ENCODE measurements at regions not wholly inside any gene's neighbourhood (a gene's known extent, or its start where the extent isn't known, plus 50 kb on each side); places are given as distances from the start of the nearest gene placed in this dataset.

DNA sequence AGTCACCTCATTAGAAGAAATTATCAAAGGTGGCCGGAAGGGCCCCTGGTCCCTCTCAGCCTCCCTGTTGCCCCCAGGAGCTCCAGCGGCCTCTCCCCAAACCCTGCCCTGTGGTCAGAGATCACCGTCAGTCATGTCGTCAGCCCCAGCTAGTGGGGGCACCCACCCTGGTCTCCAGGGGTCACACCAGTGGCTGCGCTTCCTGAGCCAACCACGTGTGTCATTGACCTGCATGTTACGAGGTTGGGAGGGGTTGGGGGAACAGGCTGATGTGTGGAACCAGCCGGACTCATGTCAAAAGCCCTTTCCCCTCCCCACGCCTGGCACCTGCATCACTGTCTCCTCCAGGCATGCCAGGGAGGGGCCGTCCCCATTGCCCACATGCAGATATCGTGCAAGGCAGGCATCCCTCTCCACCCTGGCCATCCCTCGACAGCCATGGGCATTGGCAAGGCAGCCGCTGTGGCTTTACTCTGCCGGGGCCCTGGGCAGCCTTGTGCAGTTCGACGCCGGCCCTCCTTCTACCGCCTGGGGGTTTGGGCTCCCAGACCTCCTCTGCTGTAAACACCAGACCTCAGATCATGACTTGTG is 128.7 kb downstream of the CRYAA start:
- Mint-ChIP-seq H3K4me1 (ENCODE audit: low read depth in 2 of 2) (no peaks in the 10 kb centered on the region), H3K27ac (no peak overlapping the region), H3K27me3 (peaks cover 20 to 40% of the 10 kb centered on the region in 2 donors), H3K9me3 (peaks cover 0 to 4% of the 10 kb centered on the region in 2 donors), H3K36me3 (ENCODE audit: insufficient read depth) (peaks cover 5% of the 10 kb centered on the region), H3K4me3 (no peak overlapping the region)
- ATAC-seq (replicated peaks) (no peak), DNase-seq (no peak)

DNA sequence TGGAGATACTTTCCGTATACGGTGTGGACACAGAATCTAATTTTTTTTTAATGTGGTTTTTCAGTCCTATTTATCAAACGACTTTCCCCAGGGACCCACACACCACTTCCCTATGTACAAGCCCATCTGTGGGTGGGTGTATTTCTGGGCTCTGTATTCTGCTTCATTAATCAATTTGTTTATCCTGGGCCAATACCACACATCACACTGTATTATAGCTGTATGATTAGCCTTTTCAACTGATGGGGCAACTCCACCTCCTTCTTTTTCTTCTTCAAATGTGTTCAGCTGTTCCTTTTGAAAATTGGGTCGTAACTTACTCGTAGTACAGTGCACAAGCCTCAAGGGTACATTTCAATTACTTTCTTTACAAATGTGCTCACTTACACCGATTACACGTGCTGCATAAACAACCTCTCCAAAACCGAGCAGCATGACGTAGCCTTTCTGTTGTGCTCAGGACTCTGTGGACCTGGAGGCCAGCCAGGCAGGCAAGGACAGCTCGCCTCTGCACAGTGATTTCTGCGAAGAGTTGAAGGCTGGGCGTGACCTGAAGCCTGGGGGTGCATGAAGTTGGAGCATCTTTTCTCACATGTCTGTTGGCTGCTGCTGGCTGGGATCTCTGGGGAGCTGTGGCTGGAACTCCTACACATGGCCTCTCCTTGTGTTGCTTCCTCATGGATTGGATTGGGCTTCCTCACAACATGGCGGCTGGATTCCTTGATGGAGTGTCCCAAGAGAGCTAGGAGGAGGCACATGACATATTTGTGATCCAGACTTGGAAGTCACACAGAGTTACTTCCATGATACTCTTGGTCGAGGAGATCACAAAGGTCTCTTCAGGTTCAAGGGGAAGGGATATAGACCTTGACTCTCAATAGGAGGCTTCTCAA is 126.5 kb downstream of the CRYAA start:
- no peak overlapping the region for H3K4me3 Mint-ChIP-seq
- DNase-seq (no peak), ATAC-seq (replicated peaks) (no peak)
- H3K27ac Mint-ChIP-seq, result no peak overlapping the region
- no peaks in the 10 kb centered on the region for H3K4me1 Mint-ChIP-seq (ENCODE audit: low read depth in 2 of 2)
- peaks cover 20 to 54% of the 10 kb centered on the region in 2 donors for H3K27me3 Mint-ChIP-seq
- peaks cover 5% of the 10 kb centered on the region for H3K36me3 Mint-ChIP-seq (ENCODE audit: insufficient read depth)
- H3K9me3 Mint-ChIP-seq, result peaks cover 0 to 4% of the 10 kb centered on the region in 2 donors

DNA sequence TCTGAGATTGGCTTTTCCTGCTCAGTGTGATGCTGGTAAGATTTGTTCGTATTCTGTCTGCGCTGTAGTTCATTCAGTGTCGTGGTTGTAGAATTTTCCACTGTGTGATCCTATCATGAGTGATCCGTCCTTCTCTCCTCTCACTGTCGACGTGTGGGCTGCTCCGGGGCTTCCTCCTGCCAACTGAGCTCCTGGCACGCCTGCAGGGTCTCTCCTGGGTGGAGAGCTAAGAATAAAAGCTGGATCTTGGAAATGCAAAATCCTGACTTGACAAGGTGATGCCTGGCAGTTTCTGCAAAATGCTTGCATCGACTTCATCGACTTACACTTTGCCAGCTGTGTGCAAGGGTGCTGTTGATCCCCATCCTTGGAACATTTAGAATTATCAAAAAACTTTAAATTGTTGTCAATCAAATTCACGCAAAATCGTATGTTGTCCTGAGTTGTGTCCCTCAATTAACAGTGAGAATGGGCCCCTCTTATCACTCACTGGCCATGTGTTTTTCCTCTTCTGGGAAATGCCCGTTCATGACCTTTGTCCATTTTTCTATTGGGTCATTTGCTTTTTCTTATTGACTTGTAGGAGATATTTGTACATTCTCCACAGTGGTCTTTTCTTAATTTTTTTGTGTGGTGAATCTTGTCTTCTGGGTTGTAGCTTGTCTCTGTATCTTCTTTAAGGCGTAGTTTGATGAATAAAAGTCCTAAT is 125.5 kb downstream of the CRYAA start:
- Mint-ChIP-seq H3K36me3 (ENCODE audit: insufficient read depth) (peaks cover 5% of the 10 kb centered on the region), H3K27ac (no peak overlapping the region)
- ATAC-seq (replicated peaks), result no peak

DNA sequence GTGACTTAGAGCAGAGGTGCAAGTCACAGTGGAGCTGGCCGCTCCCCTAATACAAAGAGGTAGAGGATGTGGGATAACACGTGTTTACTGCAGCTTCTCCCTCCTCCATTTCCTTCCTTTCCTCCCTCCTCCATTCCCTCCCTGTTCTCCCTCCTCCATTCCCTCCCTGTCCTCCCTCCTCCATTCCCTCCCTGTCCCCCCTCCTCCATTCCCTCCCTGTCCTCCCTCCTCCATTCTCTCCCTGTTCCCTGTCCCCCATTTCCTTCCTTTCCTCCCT is 124.0 kb downstream of the CRYAA start:
- Mint-ChIP-seq H3K9me3 (peaks cover 0 to 4% of the 10 kb centered on the region in 2 donors), H3K36me3 (ENCODE audit: insufficient read depth) (peaks cover 5% of the 10 kb centered on the region), H3K4me1 (ENCODE audit: low read depth in 2 of 2) (no peaks in the 10 kb centered on the region), H3K27ac (no peak overlapping the region), H3K4me3 (no peak overlapping the region), H3K27me3 (peaks cover 20 to 43% of the 10 kb centered on the region in 2 donors)
- ATAC-seq (replicated peaks) (no peak), DNase-seq (no peak)

More for the DNA sequence above, 125.5 kb downstream of the CRYAA start:
- no peaks in the 10 kb centered on the region for H3K4me1 Mint-ChIP-seq (ENCODE audit: low read depth in 2 of 2)
- no peak for DNase-seq
- H3K9me3 Mint-ChIP-seq, result peaks cover 0 to 4% of the 10 kb centered on the region in 2 donors
- H3K27me3 Mint-ChIP-seq, result peaks cover 20 to 53% of the 10 kb centered on the region in 2 donors
- H3K4me3 Mint-ChIP-seq, result no peak overlapping the region

DNA sequence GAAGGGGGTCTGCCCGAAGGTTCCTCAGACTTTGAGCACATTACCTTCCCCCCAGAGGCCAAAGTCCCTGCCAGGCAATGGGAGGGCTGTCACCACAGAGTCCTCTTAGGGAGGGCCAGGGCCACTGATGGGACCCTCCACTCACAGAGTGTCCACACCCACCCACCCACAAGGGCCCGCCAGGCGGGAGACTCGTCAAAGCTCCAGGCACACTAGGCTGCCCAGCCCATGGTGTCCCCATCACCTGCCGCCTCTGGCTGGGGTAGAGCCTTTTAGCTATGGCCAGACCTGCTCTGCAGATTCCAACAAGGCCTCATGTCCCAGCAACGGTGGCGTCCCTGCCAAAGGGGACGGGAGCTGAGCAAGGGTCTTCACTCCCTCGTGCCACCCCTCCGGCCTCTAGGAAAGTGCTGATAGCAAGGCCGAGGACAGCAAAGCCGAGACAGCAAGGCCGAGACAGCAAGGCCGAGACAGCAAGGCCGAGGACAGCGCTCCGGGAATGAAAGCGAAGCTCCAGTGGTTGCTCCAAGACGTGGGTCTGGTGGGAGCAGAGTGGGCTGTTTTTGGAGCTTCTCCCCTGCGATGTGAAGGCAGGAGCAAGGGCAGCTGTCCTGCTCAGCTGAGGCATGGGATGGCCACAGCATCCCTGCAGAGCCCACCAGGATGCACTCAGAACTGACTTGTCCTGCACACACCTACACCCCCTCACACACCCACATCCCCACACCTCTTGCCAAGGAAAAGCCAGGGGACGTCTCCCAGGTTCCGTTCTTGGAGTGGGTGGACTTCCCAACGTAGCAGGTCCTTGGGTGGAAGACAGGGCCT is 123.4 kb downstream of the CRYAA start:
- DNase-seq (no peak), ATAC-seq (replicated peaks) (no peak)
- Mint-ChIP-seq H3K27me3 (peaks cover 20 to 43% of the 10 kb centered on the region in 2 donors), H3K9me3 (peaks cover 0 to 4% of the 10 kb centered on the region in 2 donors), H3K27ac (no peak overlapping the region), H3K4me1 (ENCODE audit: low read depth in 2 of 2) (peaks cover under 1 to 1% of the 10 kb centered on the region in 2 donors), H3K4me3 (no peak overlapping the region), H3K36me3 (ENCODE audit: insufficient read depth) (peaks cover 5% of the 10 kb centered on the region)

DNA sequence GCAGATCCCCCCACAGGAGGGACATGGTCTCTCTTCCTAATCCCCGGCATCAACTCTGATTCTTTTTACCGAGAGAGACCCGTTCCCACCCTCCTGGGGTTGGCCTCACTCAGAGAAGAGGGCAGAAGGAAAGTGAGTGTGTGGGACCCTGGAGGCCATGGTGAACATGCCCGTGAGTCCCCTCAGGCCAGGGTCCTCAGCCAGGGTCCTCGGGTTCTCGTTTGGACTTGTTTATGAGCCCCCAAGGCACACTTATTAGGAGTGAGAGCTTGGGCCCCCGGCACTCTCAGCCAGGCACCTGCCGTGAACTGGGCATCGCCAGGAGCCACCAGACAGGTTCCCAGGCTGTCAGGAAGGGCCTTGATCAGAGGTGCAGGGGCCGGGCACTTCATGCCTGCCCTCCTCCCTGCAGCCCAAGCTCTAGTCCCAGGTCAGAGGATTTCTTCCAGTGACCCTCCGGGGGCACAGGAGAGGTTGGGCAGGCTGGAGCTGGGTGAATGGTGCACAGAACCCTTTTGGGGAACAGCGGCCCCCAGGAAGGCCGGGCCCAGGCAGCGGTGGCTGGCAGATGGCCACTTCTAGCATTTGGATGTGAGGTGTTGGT is 122.6 kb downstream of the CRYAA start:
- H3K27ac Mint-ChIP-seq, result peak overlapping the region in 1 of 2 donors; percentile 35

DNA sequence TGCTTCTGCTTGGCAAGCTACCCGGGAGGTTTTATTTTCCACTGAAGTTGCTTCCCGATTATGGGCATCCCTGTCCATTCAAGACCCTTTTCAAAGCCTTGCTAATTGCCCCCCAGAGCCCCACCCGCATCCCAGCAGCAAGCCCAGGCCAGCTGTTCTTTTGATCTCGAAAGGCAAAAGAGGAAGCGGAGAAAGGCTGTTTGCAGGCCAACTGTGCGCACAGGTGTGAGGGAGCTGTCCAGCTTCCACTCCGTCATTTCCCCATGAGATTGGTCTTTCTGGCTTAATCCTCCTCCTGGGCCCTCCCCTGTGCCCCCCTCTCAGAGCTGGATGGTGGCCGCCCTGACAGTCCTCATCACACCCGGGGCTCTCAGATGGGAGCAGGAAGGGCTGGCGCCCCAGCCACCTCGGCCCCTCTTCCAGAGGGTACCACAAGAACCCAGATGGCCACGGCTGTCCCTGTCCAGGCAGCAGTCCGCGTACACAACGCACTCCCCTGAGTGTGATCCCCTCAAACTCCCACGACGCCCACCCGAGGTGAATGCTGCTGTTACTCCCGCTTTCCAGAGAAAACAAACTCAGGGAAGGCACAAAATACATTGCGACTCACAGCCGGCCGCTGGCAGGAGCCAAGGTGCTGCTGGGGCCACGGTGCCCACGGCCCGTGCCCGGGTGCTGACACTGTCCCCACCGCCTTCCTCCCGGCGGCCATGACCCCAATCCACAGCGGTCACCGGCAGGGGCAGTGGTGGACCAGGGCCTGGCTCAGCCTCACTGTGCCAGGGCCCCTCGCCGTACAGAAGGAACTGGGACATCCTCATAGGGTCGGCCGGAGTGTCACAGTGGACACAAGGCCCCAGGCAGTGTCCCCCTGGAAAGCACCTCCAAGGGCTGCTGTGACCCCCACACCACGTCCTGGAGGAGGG is 121.9 kb downstream of the CRYAA start:
- Mint-ChIP-seq H3K4me3 (no peak overlapping the region), H3K4me1 (ENCODE audit: low read depth in 2 of 2) (peaks cover 2 to 4% of the 10 kb centered on the region in 2 donors), H3K36me3 (ENCODE audit: insufficient read depth) (peaks cover 5% of the 10 kb centered on the region), H3K27ac (peak overlapping the region in 1 of 2 donors; percentile 35), H3K9me3 (peaks cover 0 to 3% of the 10 kb centered on the region in 2 donors), H3K27me3 (peaks cover 19 to 29% of the 10 kb centered on the region in 2 donors)
- DNase-seq (no peak), ATAC-seq (replicated peaks) (no peak)

More for the DNA sequence above, 122.6 kb downstream of the CRYAA start:
- Mint-ChIP-seq H3K4me1 (ENCODE audit: low read depth in 2 of 2) (peaks cover 2 to 4% of the 10 kb centered on the region in 2 donors), H3K27me3 (peaks cover 20 to 36% of the 10 kb centered on the region in 2 donors), H3K36me3 (ENCODE audit: insufficient read depth) (peaks cover 5% of the 10 kb centered on the region), H3K4me3 (no peak overlapping the region), H3K9me3 (peaks cover 0 to 4% of the 10 kb centered on the region in 2 donors)
- DNase-seq, result no peak
- ATAC-seq (replicated peaks), result no peak

DNA sequence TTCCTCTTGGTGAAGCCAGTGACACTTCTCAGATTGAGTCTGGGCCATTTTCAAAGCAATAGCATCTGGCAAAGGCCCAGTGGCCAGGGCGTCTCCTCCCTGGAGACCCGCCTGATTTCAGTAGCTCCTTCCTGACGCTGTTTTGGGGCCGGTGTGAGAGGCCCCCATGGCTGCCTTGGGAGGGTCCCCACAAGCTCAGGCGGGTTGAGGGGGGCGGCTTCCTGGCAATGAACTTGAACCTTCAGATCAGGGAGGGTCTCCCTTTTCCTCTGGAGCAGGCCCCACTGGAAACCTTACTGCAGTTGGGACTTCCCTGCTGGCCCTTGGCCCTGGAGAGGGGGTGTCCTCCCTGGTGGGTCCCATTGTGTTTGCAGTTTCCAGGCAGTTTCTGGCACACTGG is 121.2 kb downstream of the CRYAA start:
- H3K27me3 Mint-ChIP-seq, result peaks cover 15 to 22% of the 10 kb centered on the region in 2 donors
- H3K4me1 Mint-ChIP-seq (ENCODE audit: low read depth in 2 of 2), result peaks cover 2 to 4% of the 10 kb centered on the region in 2 donors
- no peaks in the 10 kb centered on the region for H3K9me3 Mint-ChIP-seq
- no peak overlapping the region for H3K27ac Mint-ChIP-seq
- DNase-seq (no peak), ATAC-seq (replicated peaks) (no peak)
- H3K36me3 Mint-ChIP-seq (ENCODE audit: insufficient read depth), result peaks cover 5% of the 10 kb centered on the region
- H3K4me3 Mint-ChIP-seq, result no peak overlapping the region

DNA sequence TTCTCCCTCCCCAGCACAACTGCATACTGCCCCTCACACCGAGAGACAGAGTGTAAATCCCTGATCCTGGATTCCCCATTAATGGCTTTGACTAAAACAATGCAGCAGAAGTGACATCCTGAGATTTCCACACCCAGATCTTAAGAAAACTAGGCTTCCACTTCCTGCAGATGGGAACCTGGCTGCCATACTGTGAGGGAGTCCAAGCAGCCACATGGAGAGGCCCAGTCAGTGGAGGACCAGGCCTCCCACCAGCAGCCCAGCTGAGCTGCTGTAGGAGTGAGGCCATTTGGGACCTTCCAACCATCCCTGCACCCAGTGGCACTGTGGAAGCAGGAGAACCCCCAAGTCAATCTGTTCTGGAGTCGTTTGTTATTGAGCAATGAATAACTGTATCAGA is 120.6 kb downstream of the CRYAA start:
- Mint-ChIP-seq H3K4me3 (no peak overlapping the region), H3K4me1 (ENCODE audit: low read depth in 2 of 2) (peaks cover 2 to 4% of the 10 kb centered on the region in 2 donors), H3K27me3 (peaks cover 10 to 22% of the 10 kb centered on the region in 2 donors), H3K9me3 (no peaks in the 10 kb centered on the region), H3K27ac (no peak overlapping the region), H3K36me3 (ENCODE audit: insufficient read depth) (peaks cover 3% of the 10 kb centered on the region)
- DNase-seq, result no peak
- ATAC-seq (replicated peaks), result no peak

DNA sequence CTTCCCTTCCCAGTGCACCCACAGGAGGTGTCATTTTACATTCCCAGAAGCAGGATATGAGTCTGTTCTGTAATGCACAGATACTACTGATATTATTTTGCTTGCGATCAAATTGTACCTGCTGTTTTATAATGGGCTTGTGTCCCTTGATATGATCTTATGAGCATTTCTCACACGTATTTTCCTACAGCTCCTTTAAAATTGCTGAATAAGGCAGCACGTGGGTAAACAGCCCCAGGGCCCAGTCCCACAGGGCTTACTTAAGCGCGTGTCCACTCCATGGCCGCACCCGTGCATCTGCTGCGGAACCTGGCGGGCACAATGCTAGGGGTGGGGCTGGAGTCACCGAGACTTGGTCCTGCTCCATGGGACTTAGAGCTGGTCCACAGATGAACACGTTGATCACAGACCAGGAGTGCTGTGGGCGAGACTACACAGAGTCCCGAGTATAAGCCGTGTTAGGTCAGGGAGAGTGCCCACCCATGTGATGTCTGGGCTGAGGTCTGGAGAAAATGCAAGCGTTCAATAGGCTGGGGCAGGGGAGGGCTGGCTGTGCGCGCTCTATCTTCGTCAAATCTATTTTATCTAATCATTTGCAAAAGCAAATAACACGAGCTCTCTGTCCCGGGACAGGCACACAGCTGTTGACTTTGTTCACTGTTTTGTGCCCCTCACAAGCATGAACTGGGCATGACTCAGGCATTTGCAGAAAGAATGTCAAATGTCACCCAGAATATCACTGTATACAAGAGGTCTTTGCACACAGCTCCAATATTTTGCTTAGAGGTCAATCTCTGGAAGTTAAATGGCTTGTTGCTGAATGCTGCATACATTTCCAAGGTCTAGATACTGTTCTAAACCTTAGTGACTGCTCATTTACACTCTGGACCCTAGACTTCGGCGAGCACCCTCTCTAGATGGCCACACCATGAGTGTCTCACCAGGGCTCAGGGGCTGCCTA is 119.3 kb downstream of the CRYAA start:
- no peak for DNase-seq
- Mint-ChIP-seq H3K27ac (no peak overlapping the region), H3K9me3 (no peaks in the 10 kb centered on the region), H3K36me3 (ENCODE audit: insufficient read depth) (no peaks in the 10 kb centered on the region), H3K27me3 (peaks cover 3 to 18% of the 10 kb centered on the region in 2 donors), H3K4me3 (no peak overlapping the region), H3K4me1 (ENCODE audit: low read depth in 2 of 2) (peaks cover 2 to 4% of the 10 kb centered on the region in 2 donors)
- ATAC-seq (replicated peaks), result no peak

DNA sequence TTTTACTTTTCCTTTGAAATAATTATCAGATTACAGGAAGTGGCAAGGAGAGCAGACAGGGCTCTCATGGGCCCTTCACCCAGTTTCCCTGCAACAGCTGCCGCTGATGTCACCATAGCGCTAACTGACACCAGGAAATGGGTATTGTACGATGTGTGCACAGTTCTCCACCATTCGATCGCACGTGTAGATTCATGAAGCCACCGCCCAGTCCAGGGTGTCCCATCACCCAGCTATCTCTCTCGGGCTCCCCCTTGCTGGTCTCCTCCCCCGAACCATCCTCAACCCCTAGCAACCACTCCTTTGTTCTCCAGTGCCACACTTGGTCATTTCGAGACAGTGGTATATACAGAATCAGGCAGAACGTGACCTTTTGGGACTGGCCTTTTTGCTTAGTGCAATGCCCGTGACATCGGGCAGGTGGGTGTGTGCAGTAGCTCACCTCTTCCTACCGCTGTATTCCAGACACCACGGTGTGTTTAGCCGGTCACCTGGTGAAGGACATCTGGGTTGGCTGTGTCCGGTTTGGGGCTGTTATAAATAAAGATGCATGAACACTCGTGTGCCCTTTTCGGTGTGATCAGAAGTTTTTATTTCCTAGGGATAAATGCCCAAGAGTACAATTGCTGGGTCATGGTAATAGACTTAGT is 118.4 kb downstream of the CRYAA start:
- peak; percentile 88 for ATAC-seq (replicated peaks)
- H3K27ac Mint-ChIP-seq, result no peak overlapping the region
- peaks cover 0 to 14% of the 10 kb centered on the region in 2 donors for H3K27me3 Mint-ChIP-seq
- no peak for DNase-seq
- peaks cover 2 to 4% of the 10 kb centered on the region in 2 donors for H3K4me1 Mint-ChIP-seq (ENCODE audit: low read depth in 2 of 2)
- H3K9me3 Mint-ChIP-seq, result no peaks in the 10 kb centered on the region
- H3K36me3 Mint-ChIP-seq (ENCODE audit: insufficient read depth), result no peaks in the 10 kb centered on the region
- peak overlapping the region in 1 of 2 donors; percentile 13 for H3K4me3 Mint-ChIP-seq
